ENCODE measurements at regions not wholly inside any gene's neighbourhood (a gene's known extent, or its start where the extent isn't known, plus 50 kb on each side); places are given as distances from the start of the nearest gene placed in this dataset.

DNA sequence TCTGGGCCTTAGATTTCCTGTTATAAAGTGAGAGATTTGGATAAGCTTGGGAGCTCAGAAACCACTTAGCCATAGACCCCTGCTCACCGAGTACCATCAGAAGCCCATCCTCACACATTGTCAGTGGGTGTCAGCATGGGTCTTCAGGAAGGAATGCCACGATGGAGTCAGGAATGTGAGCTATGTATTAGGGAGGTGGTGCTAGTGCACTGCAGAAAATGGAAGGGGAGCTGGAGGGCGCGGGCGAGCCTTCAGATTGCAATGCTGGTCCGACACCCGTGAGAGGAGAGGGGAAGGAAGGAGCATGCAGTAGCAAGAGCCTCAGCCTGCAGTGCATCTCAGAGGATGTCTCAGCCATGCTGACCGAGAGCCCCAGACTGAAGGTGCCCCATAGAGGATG lies 294.5 kb downstream of the FOXL1 start:
- TF ChIP-seq, protein P1, sequence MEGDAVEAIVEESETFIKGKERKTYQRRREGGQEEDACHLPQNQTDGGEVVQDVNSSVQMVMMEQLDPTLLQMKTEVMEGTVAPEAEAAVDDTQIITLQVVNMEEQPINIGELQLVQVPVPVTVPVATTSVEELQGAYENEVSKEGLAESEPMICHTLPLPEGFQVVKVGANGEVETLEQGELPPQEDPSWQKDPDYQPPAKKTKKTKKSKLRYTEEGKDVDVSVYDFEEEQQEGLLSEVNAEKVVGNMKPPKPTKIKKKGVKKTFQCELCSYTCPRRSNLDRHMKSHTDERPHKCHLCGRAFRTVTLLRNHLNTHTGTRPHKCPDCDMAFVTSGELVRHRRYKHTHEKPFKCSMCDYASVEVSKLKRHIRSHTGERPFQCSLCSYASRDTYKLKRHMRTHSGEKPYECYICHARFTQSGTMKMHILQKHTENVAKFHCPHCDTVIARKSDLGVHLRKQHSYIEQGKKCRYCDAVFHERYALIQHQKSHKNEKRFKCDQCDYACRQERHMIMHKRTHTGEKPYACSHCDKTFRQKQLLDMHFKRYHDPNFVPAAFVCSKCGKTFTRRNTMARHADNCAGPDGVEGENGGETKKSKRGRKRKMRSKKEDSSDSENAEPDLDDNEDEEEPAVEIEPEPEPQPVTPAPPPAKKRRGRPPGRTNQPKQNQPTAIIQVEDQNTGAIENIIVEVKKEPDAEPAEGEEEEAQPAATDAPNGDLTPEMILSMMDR (IDR thresholded peaks at IDR 0.05): no peak
- TF ChIP-seq POLR2A (IDR thresholded peaks at IDR 0.05): no peak
